Chondrocyte (in vitro differentiated cells): ENCODE measurements at regions not wholly inside any gene's neighbourhood (a gene's known extent, or its start where the extent isn't known, plus 50 kb on each side); places are given as distances from the start of the nearest gene placed in this dataset.

ENCODE experiments used
- DNase-seq: peaks from one replicate; pipeline ENCODE4 v3.0.0; 2021; ENCODE audit warnings: mixed read lengths, low spot score
- H3K27ac Mint-ChIP-seq: one replicate; pipeline ENCODE4 v1.8.0; 2021; ENCODE audit warnings: mild to moderate bottlenecking, moderate library complexity, mixed read lengths; ENCODE audit not compliant: unreplicated experiment
- H3K27me3 Mint-ChIP-seq: 2 replicates; pipeline ENCODE4 v1.8.0; 2021; ENCODE audit warnings: low read depth, mixed read lengths
- H3K36me3 Mint-ChIP-seq: 2 replicates; pipeline ENCODE4 v1.8.0; 2021; ENCODE audit warnings: low read depth, mixed read lengths
- H3K4me1 Mint-ChIP-seq: 2 replicates; pipeline ENCODE4 v1.8.0; 2021; ENCODE audit warnings: low read depth, mild to moderate bottlenecking, mixed read lengths
- H3K4me3 Mint-ChIP-seq: one replicate; pipeline ENCODE4 v1.8.0; 2021; ENCODE audit warnings: mild to moderate bottlenecking, moderate library complexity, mixed read lengths; ENCODE audit not compliant: unreplicated experiment
- H3K9me3 Mint-ChIP-seq: 2 replicates; pipeline ENCODE4 v1.8.0; 2021; ENCODE audit warnings: low read depth, mixed read lengths
- TF ChIP-seq, protein P1 (sequence below): fragments of 200-600 bp; sonication (generic); IDR thresholded peaks from 2 replicates; pipeline ENCODE4 v1.5.0; 2021; ENCODE audit warnings: antibody characterized with exemption, mild to moderate bottlenecking, moderate library complexity

DNA sequence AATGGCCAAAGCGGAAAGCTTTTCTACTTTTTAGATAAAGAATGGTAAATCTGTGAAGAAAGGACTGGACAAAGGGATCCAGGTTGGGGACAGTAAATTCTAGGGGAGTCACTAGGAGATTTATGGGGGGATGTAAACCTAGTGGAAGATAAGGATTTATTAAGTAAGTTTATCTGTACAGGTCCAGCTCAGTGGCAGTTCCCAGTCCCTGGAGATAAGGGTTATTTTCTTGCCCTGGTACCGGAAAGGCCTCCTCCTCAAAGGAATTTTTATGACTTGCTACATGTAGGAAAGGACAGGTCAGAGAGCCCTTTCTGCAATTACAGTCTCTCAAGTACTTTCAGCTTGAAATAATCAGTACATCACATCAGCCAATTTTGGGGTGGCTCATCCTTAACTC is 72.6 kb upstream of the BICD1 start:
- peaks cover 4% of the 10 kb centered on the region for H3K4me1 Mint-ChIP-seq

DNA sequence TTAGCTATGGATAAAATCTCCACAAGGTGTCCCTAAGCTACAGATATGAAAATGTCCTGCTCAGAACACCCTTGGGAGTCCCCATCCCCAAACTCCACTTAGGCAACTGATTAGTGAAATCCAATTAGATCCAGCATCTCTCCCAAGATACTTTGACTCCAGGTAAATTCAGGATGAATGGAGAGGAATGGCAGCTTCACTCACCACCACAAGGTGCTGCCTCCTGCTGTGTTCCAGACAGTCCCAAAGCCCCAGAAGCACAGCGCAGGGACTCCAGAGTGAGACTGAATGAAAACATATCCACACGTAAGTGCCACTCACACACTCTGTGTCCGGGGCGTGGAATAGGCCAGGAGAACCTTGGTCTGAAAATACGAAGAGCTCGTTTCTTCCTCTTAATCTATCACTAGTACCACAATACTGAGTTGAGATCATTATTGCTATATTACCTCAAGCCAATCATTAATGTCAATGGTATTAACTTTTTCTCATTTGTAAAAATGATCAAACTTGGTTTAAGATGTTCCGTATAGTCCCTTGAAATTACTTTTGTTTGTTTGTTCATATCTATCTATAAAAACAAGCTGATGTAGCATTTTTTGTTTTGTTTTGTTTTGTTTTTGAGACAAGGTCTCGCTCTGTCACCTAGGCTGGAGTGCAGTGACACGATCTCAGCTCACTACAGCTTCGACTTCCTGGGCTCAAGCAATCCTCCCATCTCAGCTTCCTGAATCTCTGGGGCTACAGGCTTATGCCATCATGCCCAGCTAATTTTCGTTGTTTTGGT is 70.0 kb upstream of the BICD1 start:
- Mint-ChIP-seq H3K4me3 (no peak overlapping the region), H3K36me3 (no peaks in the 10 kb centered on the region), H3K27me3 (no peaks in the 10 kb centered on the region), H3K9me3 (no peaks in the 10 kb centered on the region), H3K27ac (no peak overlapping the region), H3K4me1 (peaks cover 4% of the 10 kb centered on the region)
- TF ChIP-seq, protein P1, sequence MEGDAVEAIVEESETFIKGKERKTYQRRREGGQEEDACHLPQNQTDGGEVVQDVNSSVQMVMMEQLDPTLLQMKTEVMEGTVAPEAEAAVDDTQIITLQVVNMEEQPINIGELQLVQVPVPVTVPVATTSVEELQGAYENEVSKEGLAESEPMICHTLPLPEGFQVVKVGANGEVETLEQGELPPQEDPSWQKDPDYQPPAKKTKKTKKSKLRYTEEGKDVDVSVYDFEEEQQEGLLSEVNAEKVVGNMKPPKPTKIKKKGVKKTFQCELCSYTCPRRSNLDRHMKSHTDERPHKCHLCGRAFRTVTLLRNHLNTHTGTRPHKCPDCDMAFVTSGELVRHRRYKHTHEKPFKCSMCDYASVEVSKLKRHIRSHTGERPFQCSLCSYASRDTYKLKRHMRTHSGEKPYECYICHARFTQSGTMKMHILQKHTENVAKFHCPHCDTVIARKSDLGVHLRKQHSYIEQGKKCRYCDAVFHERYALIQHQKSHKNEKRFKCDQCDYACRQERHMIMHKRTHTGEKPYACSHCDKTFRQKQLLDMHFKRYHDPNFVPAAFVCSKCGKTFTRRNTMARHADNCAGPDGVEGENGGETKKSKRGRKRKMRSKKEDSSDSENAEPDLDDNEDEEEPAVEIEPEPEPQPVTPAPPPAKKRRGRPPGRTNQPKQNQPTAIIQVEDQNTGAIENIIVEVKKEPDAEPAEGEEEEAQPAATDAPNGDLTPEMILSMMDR, result peak; percentile 12
- DNase-seq, result no peak

More for the DNA sequence above, 72.6 kb upstream of the BICD1 start:
- Mint-ChIP-seq H3K4me3 (no peak overlapping the region), H3K27ac (no peak overlapping the region), H3K36me3 (no peaks in the 10 kb centered on the region), H3K9me3 (no peaks in the 10 kb centered on the region), H3K27me3 (peaks cover 2% of the 10 kb centered on the region)
- TF ChIP-seq, protein P1, result no peak
- DNase-seq, result no peak

DNA sequence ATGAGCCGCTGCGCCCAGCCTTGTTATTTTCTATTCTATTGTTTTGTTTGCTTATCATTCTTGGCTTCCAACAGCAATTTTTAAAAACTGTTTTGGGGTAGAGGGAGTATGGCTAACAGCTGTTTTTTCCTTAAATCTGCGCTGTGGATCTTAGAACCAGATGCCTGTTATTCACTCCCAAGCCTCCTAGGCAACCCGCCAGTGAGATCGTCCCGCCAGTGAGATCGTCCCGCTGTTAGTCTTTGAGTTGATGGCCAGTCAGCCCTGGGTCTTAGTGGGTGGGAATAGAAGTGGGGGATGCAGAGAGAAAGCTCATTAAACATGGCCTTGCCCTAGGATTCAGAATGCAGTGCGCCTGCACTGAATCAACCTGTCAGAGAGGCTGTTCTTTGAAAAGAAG is 67.3 kb upstream of the BICD1 start:
- TF ChIP-seq, protein P1, result no peak
- Mint-ChIP-seq H3K4me3 (no peak overlapping the region), H3K27ac (no peak overlapping the region)

GRCh38 chr12:32039917-32040575 is 66.6 kb upstream of the BICD1 start:
- Mint-ChIP-seq H3K27me3 (no peaks in the 10 kb centered on the region), H3K27ac (no peak overlapping the region)

More for the DNA sequence above, 67.3 kb upstream of the BICD1 start:
- Mint-ChIP-seq H3K4me1 (no peaks in the 10 kb centered on the region), H3K9me3 (peaks cover 11% of the 10 kb centered on the region), H3K27me3 (no peaks in the 10 kb centered on the region), H3K36me3 (peaks cover 4% of the 10 kb centered on the region)
- DNase-seq, result no peak

DNA sequence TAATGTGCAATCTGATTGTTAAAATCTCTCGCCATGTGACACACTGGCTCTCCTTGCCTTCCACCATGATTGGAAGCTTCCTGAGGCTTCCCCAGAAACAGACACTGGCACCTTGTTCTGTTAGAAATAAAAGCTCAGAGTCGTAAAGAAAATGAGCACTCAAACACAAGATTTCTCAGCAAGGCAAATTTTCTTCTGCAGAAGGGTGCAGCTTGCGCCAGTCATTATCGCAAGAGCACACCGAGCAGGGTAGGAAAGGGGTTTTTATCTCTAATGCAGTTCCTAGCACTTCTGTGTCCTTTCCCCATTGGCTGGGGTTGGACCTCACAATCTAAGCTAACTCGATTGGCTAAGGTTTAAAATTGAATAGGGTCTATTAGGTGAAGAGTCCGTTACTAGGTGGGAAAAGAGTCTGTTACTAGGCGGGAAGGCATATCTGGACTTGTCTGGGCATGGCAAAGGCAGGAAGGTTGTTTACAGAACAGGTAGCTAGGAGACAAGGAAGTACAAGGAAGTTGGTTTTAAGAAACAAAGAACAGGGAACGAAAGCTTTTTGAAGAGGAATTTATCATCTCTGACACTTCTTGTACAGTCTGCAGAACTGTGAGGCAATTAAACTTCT is 62.6 kb upstream of the BICD1 start:
- H3K4me3 Mint-ChIP-seq, result no peak overlapping the region
- H3K27ac Mint-ChIP-seq, result no peak overlapping the region
- no peaks in the 10 kb centered on the region for H3K27me3 Mint-ChIP-seq
- TF ChIP-seq, protein P1, result no peak
- H3K36me3 Mint-ChIP-seq, result peaks cover 4% of the 10 kb centered on the region
- peaks cover 14% of the 10 kb centered on the region for H3K9me3 Mint-ChIP-seq
- DNase-seq, result no peak
- no peaks in the 10 kb centered on the region for H3K4me1 Mint-ChIP-seq

More at GRCh38 chr12:32039917-32040575, 66.6 kb upstream of the BICD1 start:
- DNase-seq, result no peak
- TF ChIP-seq, protein P1, result no peak
- H3K4me3 Mint-ChIP-seq, result no peak overlapping the region
- H3K36me3 Mint-ChIP-seq, result peaks cover 4% of the 10 kb centered on the region
- no peaks in the 10 kb centered on the region for H3K4me1 Mint-ChIP-seq
- peaks cover 14% of the 10 kb centered on the region for H3K9me3 Mint-ChIP-seq
